Mesodermal cell (in vitro differentiated cells): ENCODE measurements at regions not wholly inside any gene's neighbourhood (a gene's known extent, or its start where the extent isn't known, plus 50 kb on each side); places are given as distances from the start of the nearest gene placed in this dataset.

Experiments used
- H3K27ac ChIP-seq: 2 replicates; pipeline ENCODE4 v1.7.0; 2013; ENCODE audit warnings: mild to moderate bottlenecking, low read depth, low read length, moderate library complexity; ENCODE audit not compliant: severe bottlenecking
- H3K36me3 ChIP-seq: 2 replicates; pipeline ENCODE4 v1.7.1; 2013; ENCODE audit warnings: mild to moderate bottlenecking, low read length, moderate library complexity; ENCODE audit not compliant: control insufficient read depth, insufficient read depth
- H3K4me1 ChIP-seq: one replicate; pipeline ENCODE4 v1.7.1; 2013; ENCODE audit warnings: mild to moderate bottlenecking, low read length; ENCODE audit not compliant: insufficient read depth, control insufficient read depth, poor library complexity, severe bottlenecking
- H3K4me3 ChIP-seq: 2 replicates; pipeline ENCODE4 v1.7.0; 2013; ENCODE audit warnings: low read length, control low read depth, mild to moderate bottlenecking; ENCODE audit not compliant: insufficient read depth, poor library complexity, severe bottlenecking; ENCODE audit errors: extremely low read depth
- H3K9me3 ChIP-seq: 2 replicates; pipeline ENCODE4 v1.7.1; 2013; ENCODE audit warnings: mild to moderate bottlenecking, low read length, moderate library complexity; ENCODE audit not compliant: control insufficient read depth
- WGBS, 2 experiments: methylation state at CpG; one replicate each; pipeline ENCODE4 v1.1.5; 2013; ENCODE audit warnings: missing lambda C conversion rate in 2 of 2; ENCODE audit not compliant: insufficient coverage in 2 of 2; 5-methylcytosine and 5-hydroxymethylcytosine counted together

DNA sequence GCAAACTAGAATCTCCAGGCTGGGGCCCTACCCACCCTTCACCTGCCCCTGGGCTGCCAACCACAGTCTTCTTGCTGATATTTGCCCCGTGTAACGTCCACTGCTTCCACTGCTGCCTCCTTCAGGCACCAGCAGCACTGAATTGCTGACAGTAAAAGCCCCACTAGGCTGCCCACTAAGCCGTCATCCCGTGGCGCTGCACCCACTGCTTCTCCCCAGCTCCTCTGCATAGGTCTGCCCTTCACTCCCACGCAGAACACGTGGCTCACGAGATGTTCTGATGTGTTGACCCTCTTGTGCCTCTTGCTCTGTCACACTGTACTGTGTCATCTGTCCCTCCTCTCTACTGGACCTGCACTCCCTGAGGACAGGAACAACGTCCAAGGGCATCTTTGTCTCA lies 86.3 kb upstream of the HIVEP1 start:
- H3K36me3 ChIP-seq = no peaks in the 10 kb centered on the region
- WGBS, 2 experiments = 88 to 93% methylated on average over 9 of the region's 9 CpGs
- H3K27ac ChIP-seq = no peak overlapping the region
- H3K9me3 ChIP-seq = no peaks in the 10 kb centered on the region
- H3K4me3 ChIP-seq = no peak overlapping the region
- H3K4me1 ChIP-seq = peaks cover 8% of the 10 kb centered on the region

DNA sequence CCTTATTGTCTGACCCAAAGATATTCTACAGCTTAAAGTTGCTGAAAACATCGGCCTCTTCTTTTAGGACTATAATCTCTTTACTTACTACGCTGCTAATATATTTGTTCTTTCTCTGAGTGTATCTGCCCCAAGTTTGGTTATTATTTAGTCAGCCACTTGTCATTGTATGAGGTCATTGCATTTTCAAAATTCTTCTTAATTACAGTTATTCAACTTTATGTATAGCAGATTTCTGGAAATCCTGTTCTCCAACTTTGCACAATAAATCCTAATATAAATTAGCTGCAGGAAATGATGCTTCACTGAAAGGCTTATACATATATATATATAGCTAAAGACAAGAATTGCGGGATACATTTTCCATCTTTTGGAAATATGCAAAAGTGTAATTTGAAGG lies 88.5 kb upstream of the HIVEP1 start:
- H3K36me3 ChIP-seq = no peaks in the 10 kb centered on the region
- WGBS, 2 experiments = 80% methylated on average over 1 of the region's 3 CpGs; no CpG with 5 or more reads in 1 of the 2 experiments
- peaks cover 29% of the 10 kb centered on the region for H3K4me1 ChIP-seq
- H3K9me3 ChIP-seq = no peaks in the 10 kb centered on the region
- no peak overlapping the region for H3K4me3 ChIP-seq
- no peak overlapping the region for H3K27ac ChIP-seq

DNA sequence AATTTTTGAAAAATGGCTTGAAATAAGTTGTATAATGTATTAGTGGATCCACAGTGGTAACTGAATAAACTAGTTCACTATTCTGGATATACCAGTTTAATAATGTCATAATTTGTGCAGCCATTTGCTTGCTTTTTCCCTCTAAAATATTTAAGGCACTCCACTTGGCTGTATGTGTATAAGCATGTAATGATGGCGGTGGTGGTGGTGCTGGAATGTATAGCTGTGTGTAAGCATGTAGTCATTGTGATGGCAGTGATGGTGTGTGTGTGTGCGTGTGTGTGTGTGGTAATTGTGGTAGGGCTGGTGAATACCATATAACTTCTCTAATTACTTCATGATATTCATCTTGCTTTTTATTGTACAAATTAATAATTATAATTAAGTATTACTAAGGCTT lies 89.2 kb upstream of the HIVEP1 start:
- WGBS, 2 experiments = 100% methylated on average over 1 of the region's 2 CpGs; no CpG with 5 or more reads in 1 of the 2 experiments
- H3K4me3 ChIP-seq = no peak overlapping the region

DNA sequence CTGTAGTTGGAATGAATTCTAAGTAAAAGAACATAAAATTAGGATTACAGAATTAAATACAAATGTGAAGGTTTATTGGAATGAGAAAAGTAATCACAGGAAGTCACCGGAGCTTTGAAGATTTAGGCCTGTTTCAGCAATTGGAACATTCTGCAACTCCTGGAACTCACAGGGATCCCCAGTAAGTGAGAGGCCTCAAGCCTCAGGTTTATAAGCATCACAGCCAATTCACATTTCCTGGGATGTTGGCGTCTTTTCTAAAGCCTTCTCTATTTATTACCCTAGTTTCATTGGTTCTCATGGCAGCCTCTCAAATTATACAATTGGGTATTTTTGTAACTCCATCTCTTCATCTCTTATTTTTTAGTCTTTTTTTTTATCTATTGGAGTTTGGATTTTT lies 90.4 kb upstream of the HIVEP1 start:
- Histone ChIP-seq H3K9me3 (no peaks in the 10 kb centered on the region), H3K27ac (peak overlapping the region; percentile 79), H3K4me3 (no peak overlapping the region), H3K36me3 (no peaks in the 10 kb centered on the region), H3K4me1 (peaks cover 39% of the 10 kb centered on the region)
- 93 to 100% methylated on average over 2 of the region's 2 CpGs for WGBS, 2 experiments

More for the DNA sequence above, 89.2 kb upstream of the HIVEP1 start:
- Histone ChIP-seq H3K9me3 (no peaks in the 10 kb centered on the region), H3K4me1 (peaks cover 37% of the 10 kb centered on the region), H3K27ac (no peak overlapping the region), H3K36me3 (no peaks in the 10 kb centered on the region)

DNA sequence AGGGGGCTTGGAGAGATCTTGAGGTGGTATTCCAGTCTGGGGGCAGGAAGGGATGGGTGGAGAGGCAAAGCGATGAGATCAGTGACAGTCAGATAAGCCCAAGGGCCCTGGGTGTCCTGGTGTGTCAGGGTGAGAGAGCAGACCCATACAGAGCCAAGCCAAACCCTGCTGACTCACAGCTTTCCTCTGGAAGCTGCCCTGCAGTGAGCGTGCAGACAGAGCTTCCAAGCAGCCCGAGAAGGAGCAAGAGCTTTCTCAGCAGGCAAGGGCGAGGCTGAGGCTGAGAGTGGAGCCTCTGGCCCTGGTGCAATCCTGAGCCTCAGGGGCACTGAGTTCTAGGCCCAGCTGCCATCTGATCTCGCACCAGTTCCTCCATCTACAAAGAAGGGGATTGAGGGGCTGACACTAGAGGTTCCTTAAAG lies 91.1 kb upstream of the HIVEP1 start:
- Histone ChIP-seq H3K4me1 (peaks cover 39% of the 10 kb centered on the region), H3K9me3 (no peaks in the 10 kb centered on the region), H3K27ac (peak overlapping the region; percentile 79), H3K4me3 (no peak overlapping the region), H3K36me3 (no peaks in the 10 kb centered on the region)
- 51 to 53% methylated on average over 5 of the region's 5 CpGs for WGBS, 2 experiments

DNA sequence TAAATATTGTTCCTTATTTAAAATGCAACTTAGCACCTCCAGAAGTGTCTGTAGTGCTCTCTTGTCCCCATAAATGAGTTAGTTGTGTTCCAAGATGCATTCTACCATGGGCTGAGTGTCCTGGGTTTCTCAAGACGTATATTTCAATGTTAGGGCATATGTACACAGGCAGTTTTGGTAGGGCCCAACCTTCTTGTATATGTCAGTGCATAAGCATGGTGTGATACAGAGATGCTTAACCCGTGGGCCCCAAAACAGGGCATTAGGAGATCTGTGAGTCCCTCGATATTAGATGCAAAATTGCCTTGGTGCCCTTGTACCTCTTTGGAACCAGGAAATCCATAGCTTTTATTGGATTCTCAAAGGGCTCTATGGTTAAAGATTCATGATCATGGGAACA lies 91.5 kb upstream of the HIVEP1 start:
- 93 to 97% methylated on average over 3 of the region's 3 CpGs for WGBS, 2 experiments
- no peaks in the 10 kb centered on the region for H3K9me3 ChIP-seq
- peaks cover 39% of the 10 kb centered on the region for H3K4me1 ChIP-seq
- no peak overlapping the region for H3K4me3 ChIP-seq
- no peaks in the 10 kb centered on the region for H3K36me3 ChIP-seq
- H3K27ac ChIP-seq = peak overlapping the region; percentile 79

DNA sequence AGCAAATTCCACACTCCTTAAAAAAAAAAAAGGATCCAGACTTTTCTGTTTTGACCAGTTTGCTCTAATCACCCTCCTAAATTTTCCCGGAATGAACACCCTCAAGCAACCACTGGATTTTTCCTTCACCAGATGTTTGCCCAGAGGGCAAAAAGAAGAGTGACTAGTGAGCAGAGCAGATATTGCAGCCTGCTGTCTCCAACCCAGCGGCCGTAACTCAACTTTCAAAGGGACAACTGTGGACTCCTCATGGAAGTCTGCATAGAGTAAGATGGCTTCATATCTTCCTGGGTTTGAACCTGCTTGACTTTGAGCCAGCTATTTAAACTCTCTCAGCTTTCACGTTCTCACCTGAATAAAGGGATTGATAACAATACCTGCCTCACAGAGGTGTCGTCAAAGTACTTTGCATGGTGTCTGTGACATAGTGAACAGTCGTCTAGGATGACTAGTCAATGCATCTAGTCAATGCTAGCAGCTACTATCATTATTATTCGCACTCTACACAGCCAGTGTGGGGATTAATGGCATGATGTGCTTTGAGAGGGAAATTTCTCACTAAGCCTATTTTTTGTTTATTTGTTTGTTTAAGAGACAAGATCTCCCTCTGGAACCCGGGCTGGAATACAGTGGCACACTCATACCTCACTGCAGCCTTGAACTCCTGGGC lies 92.2 kb upstream of the HIVEP1 start:
- 87 to 100% methylated on average over 3 to 5 of the region's 8 CpGs for WGBS, 2 experiments
- Histone ChIP-seq H3K27ac (no peak overlapping the region), H3K4me3 (no peak overlapping the region), H3K36me3 (no peaks in the 10 kb centered on the region), H3K9me3 (no peaks in the 10 kb centered on the region), H3K4me1 (peaks cover 39% of the 10 kb centered on the region)

DNA sequence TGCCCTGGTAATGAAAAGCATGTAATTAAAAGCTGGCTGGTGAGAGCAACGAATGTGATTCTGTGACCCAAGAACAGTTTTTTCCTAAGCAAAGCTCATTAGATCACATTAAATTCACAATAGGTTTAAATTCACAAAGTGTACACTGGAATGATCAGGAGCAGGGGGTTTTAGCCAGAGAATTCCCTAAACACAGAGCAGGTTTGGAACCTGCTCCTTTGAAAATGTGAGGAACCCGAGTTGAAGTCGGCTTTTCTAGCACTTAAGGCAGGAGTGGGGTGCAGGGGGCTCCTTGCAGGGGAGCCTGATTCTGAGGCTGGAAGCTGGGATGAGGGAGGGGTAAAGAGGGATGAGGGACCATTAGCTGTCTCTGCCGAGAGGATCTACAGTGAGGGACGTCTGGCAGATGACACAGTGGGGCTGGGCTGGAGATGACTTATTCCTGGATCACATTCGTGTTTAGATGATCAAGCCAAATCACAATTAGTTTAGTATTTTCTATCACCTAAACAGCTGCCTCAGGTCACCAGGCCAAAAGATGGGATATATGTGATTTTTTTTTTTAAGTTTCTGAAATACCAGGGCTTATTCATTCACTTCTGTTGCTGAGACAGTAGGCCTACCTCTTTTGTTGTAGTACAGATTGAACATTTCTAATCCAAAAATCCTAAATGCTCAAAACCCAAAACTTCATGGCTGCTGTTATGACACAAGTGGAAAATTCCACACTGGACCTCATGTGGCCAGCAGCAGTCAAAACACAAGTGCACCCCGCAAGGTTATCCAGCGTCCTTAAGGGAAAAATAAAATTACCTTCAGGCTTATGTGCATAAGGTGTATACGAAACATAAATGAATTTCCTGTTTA lies 93.1 kb upstream of the HIVEP1 start:
- Histone ChIP-seq H3K27ac (peak overlapping the region; percentile 89), H3K4me3 (no peak overlapping the region), H3K4me1 (peaks cover 39% of the 10 kb centered on the region), H3K9me3 (no peaks in the 10 kb centered on the region), H3K36me3 (no peaks in the 10 kb centered on the region)
- WGBS, 2 experiments = 95 to 100% methylated on average over 3 to 4 of the region's 9 CpGs

DNA sequence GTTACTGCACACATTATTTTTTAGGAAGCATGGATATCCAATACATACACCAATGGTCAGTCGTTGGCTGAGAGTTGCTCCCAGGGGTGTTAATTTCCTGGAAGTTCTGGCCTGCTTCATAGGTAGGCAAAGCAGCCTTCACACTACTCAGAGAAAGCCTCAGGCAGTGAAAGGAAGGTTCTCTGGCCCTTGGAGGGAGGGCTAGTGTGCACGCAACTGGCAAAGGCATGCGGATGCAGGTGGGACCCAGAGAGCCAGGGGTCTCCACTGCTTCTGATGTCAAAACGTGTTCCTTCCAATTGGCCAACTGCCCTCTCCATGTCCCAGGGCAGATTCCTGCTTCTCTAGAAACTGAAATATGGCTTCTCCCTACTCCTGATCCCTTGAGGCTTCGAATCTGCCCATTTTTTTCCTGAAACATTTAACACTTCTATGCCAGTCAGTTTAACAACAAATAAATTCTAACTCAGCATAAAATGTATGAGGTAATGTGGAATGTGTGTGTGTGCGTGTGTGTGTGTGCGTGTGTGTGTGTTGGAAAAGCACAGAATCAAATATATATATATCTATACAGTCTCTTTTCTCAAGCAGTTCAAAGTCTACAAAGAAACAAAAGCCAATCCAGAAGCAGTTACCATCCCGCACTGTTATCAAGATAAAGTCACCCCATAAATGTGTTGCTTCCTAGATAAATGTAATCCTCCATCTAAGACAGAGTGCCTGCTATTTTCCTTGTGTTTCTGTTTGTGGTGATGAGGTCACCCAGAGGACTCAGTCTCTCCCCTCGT lies 94.0 kb upstream of the HIVEP1 start:
- H3K4me3 ChIP-seq = no peak overlapping the region
- H3K36me3 ChIP-seq = no peaks in the 10 kb centered on the region
- peaks cover 39% of the 10 kb centered on the region for H3K4me1 ChIP-seq
- 91 to 93% methylated on average over 3 of the region's 9 CpGs for WGBS, 2 experiments
- peaks cover 2% of the 10 kb centered on the region for H3K9me3 ChIP-seq
- H3K27ac ChIP-seq = peak overlapping the region; percentile 89

DNA sequence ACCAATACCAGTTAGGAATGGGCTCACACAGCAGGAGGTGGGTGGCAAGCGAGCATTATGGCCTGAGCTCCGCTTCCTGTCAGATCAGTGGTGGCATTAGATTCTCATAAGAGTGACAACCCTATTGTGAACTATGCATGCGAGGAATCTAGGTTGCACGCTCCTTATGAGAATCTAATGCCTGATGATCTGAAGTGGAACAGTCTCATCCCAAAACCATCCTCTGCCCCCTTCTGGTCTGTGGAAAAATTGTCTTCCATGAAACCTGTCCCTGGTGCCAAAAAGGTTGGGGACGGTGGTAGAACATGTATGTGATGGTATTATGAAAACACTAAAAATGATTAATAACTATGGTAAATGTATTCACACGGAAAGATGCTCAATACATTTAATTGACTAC lies 99.7 kb upstream of the HIVEP1 start:
- Histone ChIP-seq H3K9me3 (peaks cover 11% of the 10 kb centered on the region), H3K4me3 (no peak overlapping the region), H3K36me3 (no peaks in the 10 kb centered on the region), H3K27ac (no peak overlapping the region), H3K4me1 (no peaks in the 10 kb centered on the region)
- WGBS, 2 experiments = 88 to 93% methylated on average over 4 of the region's 6 CpGs
